ENCODE measurements at regions not wholly inside any gene's neighbourhood (a gene's known extent, or its start where the extent isn't known, plus 50 kb on each side); places are given as distances from the start of the nearest gene placed in this dataset.

DNA sequence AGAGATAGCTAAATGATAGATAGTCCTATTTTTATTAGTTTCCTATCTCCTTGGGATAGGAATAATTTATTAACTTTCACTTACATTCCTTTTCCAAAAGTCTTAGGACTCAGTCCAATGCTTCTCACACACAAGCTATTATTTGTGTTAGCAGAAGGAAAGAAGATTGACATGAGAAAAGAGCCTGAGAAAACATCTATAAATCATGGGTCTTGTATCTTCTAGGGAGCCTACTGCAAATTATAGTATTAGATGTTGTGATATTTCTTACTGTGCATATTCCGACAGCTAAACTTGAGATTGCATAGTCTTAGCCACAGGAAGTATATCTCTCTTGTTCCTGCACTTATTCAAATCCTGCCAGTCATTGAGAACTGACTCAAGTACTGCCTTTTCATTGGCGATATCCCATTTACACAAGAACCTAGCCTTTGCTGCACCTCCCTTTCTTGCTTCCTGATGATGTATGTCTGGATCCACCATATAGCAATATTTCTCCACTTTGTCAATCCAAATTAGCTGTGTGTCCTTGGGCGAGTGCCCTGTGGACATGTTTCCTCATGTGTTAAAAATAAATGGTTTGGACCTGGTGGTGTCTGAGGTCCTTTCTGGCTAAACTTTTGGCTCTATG is 245.1 kb upstream of the LMCD1 start:
- TF ChIP-seq CTCF (conservative IDR thresholded peaks at IDR 0.05; ENCODE audit: low read depth, low read length): no peak
- DNase-seq (ENCODE audit: low read depth): no peak
- no peak overlapping the region for H3K4me3 ChIP-seq (ENCODE audit: low read depth, low read length)

GRCh38 chr3:8261018-8261417 is 240.6 kb upstream of the LMCD1 start:
- no peak for DNase-seq (ENCODE audit: low read depth)
- TF ChIP-seq CTCF (conservative IDR thresholded peaks at IDR 0.05; ENCODE audit: low read depth, low read length): no peak
- H3K4me3 ChIP-seq (ENCODE audit: low read depth, low read length): no peak overlapping the region

GRCh38 chr3:8266730-8267131 is 234.9 kb upstream of the LMCD1 start:
- no peak for TF ChIP-seq CTCF (conservative IDR thresholded peaks at IDR 0.05; ENCODE audit: low read depth, low read length)
- peak; percentile 5 for DNase-seq (ENCODE audit: low read depth)
- no peak overlapping the region for H3K4me3 ChIP-seq (ENCODE audit: low read depth, low read length)

DNA sequence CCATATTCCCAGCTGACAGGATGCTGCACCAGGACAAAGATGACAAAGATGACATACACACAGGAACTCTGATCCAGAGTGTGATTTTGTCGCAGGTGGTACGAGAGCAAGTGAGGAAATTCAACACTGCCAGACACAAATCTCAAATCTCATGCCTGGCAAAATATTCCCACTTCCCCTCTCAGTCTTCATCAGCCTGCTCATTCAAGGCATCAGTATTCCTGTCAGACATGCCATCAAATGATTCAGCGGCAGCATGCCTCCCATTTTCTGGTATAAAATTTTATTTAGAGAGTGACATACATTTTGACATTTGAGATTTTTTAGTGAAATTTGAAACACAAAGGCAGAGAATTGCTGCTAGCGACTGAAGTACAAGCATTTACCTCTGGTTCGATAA is 228.1 kb upstream of the LMCD1 start:
- no peak overlapping the region for H3K4me3 ChIP-seq (ENCODE audit: low read depth, low read length)
- no peak for TF ChIP-seq CTCF (conservative IDR thresholded peaks at IDR 0.05; ENCODE audit: low read depth, low read length)
- no peak for DNase-seq (ENCODE audit: low read depth)

- DNase-seq (ENCODE audit: low read depth): no peak
- no peak for TF ChIP-seq CTCF (conservative IDR thresholded peaks at IDR 0.05; ENCODE audit: low read depth, low read length)
- no peak overlapping the region for H3K4me3 ChIP-seq (ENCODE audit: low read depth, low read length)
Observed at GRCh38 chr3:8276056-8276455, 225.6 kb upstream of the LMCD1 start.

DNA sequence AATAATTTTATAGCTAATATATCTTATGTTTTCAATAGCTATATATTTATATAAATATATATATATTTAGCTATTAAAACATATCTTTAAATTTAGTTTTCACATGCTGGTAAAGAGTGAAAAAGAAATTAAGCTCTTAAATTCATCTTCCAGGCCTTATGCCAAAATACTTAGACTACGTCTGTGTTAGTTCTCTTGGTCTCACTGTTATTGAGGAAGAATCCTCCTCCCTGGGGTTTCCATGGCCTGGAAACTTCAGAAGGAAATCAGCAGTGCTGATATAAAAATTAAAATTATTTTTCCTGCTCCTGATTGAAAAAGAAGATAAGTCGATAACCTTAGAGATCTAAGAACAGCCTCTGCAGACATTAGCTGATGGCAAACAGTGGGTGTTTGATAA is 225.1 kb upstream of the LMCD1 start:
- no peak for TF ChIP-seq CTCF (conservative IDR thresholded peaks at IDR 0.05; ENCODE audit: low read depth, low read length)
- DNase-seq (ENCODE audit: low read depth): no peak
- H3K4me3 ChIP-seq (ENCODE audit: low read depth, low read length): no peak overlapping the region

DNA sequence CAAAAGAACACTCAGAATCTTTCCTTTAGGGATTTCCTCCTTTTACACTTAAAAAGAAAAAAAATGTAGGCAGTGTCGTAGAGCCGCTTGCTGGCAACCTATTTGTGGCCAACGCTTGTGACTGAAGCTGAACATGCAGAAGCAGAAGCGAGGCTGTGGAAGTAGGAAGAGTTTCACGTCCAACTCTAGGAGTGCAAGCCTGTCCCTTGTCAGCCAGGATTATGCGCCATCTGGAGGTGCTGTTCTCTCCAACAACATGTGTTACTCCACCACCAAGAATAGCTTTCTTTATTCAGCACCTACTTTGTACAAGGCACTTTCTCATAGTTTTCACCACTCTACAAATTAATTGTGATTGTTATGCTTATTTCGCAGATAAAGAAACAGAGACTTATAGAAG is 223.2 kb upstream of the LMCD1 start:
- no peak overlapping the region for H3K4me3 ChIP-seq (ENCODE audit: low read depth, low read length)
- DNase-seq (ENCODE audit: low read depth): no peak
- TF ChIP-seq CTCF (conservative IDR thresholded peaks at IDR 0.05; ENCODE audit: low read depth, low read length): no peak

Measured in choroid plexus epithelial cell (primary cell).